ENCODE measurements at regions not wholly inside any gene's neighbourhood (a gene's known extent, or its start where the extent isn't known, plus 50 kb on each side); places are given as distances from the start of the nearest gene placed in this dataset.

DNA sequence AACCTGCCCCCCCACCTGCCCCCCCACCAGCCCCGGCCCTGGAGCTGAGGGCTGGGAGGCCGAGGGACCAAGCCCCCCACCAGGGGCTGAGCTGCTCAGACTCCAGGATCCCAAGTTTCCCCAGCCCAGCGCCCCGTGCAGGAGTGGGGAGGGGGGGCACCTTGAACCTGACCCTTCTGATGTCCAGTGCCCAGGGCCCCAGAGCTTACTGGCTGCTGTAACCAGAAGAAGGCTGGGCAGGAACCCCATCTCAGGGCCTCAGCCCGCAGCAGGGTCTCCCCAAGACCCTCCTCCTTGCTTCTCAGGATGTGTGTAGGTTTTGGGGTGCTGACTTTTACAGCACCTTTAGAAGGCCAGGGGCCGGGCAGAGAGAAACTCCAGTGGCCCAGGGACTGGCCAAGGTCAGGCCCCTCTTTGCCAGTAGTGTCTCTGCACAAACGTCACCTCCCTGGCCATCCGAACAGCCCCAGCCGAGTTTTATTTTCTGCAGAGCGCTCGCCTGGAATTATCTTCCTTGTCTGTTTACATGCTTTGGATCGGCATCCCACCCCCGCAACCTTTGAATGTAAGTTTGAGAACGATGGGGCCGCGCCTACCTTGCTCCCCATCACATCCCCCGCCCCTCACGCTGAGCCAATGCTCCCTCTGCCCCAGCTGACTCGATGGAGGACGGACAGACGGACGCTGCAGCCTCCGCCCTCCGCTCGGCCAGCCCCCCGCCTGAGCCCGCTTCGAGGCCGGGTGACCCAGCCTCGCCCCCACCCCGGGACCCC lies 70.1 kb upstream of the CASZ1 start:
- peaks cover 44 to 76% (median 55%) of the 10 kb centered on the region in 5 donors for H3K27me3 Mint-ChIP-seq
- DNase-seq (peak in 5 of 9 donors; percentile 13 to 25 (median 20)), ATAC-seq (peak; percentile 40)
- peaks cover 0 to 15% of the 10 kb centered on the region in 2 donors for H3K27me3 ChIP-seq (ENCODE audit: control insufficient read depth in 2 of 2, insufficient read depth in 2 of 2, low read length in 2 of 2)
- ChIA-PET CTCF (interaction anchor here (0.9 to 1.1 kb wide), 2 partner anchors 12 to 372 kb away, joined by 3 to 4 read pairs; no protein-coding TSS in a partner anchor), POLR2A (interaction anchor here (0.9 kb wide), 1 partner anchor 372 kb away, joined by 3 read pairs; no protein-coding TSS in a partner anchor)
- H3K27ac Mint-ChIP-seq = peak overlapping the region in 1 of 9 donors; percentile 49
- H3K9me3 Mint-ChIP-seq = peaks cover 0 to 2% (median 0%) of the 10 kb centered on the region in 11 donors
- H3K4me1 Mint-ChIP-seq = peaks cover 8 to 32% (median 15%) of the 10 kb centered on the region in 7 donors
- H3K4me1 ChIP-seq (ENCODE audit: control insufficient read depth in 2 of 2, insufficient read depth in 2 of 2, low read length in 2 of 2) = peaks cover 0 to 7% of the 10 kb centered on the region in 2 donors
- H3K4me3 ChIP-seq (ENCODE audit: low read length) = no peak overlapping the region
- peak overlapping the region; percentile 69 to 87 (median 80) for H3K4me3 Mint-ChIP-seq
- H3K36me3 Mint-ChIP-seq = no peaks in the 10 kb centered on the region
- H3K27ac ChIP-seq (ENCODE audit: low read depth, low read length) = no peak overlapping the region
- H3K36me3 ChIP-seq (ENCODE audit: control insufficient read depth in 2 of 3, insufficient read depth in 3 of 3, low read length in 3 of 3) = no peaks in the 10 kb centered on the region
- intact Hi-C loops (cut with micrococcal nuclease) = loop anchor here (1.0 to 5.0 kb wide), 7 partner anchors 74 to 434 kb away; partner anchors contain the start of gene CENPS (in 1 of the 2)
- no peaks in the 10 kb centered on the region for H3K9me3 ChIP-seq (ENCODE audit: control insufficient read depth in 2 of 3, low read length in 3 of 3)

DNA sequence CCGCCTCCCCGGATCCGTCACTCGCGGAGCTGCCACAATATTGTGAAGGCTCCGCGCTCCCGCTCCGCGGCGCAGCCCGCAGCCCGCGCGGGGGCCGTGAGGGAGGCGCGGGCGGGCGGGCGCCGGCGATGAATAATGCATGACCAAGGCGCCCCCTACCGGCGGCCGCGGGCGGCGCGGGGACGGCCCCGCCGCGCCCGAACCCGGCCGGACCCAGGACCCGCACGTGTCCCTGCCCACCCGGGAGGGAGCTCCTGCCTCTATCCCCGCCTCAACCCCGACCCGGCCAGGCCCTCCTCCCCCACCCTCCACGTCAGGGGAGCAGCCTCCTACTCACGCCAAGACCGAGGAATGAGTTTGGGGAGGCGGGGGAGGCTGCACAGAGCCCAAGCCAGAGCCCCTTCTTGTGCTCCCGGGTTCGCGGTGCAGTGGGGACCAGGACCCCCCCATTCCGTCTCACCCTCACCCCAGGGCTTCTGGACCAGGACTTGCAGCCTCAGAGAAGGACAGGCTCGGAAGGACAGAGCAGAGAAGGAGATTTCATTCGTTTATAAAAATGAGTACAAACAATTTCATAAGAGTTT lies 70.8 kb upstream of the CASZ1 start:
- Histone ChIP-seq H3K4me3 (ENCODE audit: low read length) (peak overlapping the region; percentile 33), H3K27me3 (ENCODE audit: control insufficient read depth in 2 of 2, insufficient read depth in 2 of 2, low read length in 2 of 2) (peaks cover 0 to 15% of the 10 kb centered on the region in 2 donors), H3K27ac (ENCODE audit: low read depth, low read length) (no peak overlapping the region), H3K4me1 (ENCODE audit: control insufficient read depth in 2 of 2, insufficient read depth in 2 of 2, low read length in 2 of 2) (peaks cover 0 to 7% of the 10 kb centered on the region in 2 donors), H3K9me3 (ENCODE audit: control insufficient read depth in 2 of 3, low read length in 3 of 3) (no peaks in the 10 kb centered on the region), H3K36me3 (ENCODE audit: control insufficient read depth in 2 of 3, insufficient read depth in 3 of 3, low read length in 3 of 3) (no peaks in the 10 kb centered on the region)
- peaks cover 8 to 32% (median 15%) of the 10 kb centered on the region in 7 donors for H3K4me1 Mint-ChIP-seq
- intact Hi-C loops (cut with micrococcal nuclease) = loop anchor here (1.0 to 5.0 kb wide), 7 partner anchors 74 to 435 kb away; partner anchors contain the start of gene CENPS (in 1 of the 2)
- no peaks in the 10 kb centered on the region for H3K36me3 Mint-ChIP-seq
- ChIA-PET POLR2A (interaction anchor here (0.9 kb wide), 1 partner anchor 372 kb away, joined by 3 read pairs; no protein-coding TSS in a partner anchor), CTCF (interaction anchor here (0.6 kb wide), 1 partner anchor 1294 kb away, joined by 3 read pairs; no protein-coding TSS in a partner anchor)
- peaks cover 0 to 2% (median 0%) of the 10 kb centered on the region in 11 donors for H3K9me3 Mint-ChIP-seq
- peak overlapping the region in 8 of 10 donors; percentile 43 to 81 (median 60) for H3K4me3 Mint-ChIP-seq
- peaks cover 51 to 74% (median 56%) of the 10 kb centered on the region in 5 donors for H3K27me3 Mint-ChIP-seq
- peak; percentile 36 to 79 (median 61) for DNase-seq
- peak overlapping the region in 1 of 9 donors; percentile 32 for H3K27ac Mint-ChIP-seq
- peak; percentile 93 for ATAC-seq

DNA sequence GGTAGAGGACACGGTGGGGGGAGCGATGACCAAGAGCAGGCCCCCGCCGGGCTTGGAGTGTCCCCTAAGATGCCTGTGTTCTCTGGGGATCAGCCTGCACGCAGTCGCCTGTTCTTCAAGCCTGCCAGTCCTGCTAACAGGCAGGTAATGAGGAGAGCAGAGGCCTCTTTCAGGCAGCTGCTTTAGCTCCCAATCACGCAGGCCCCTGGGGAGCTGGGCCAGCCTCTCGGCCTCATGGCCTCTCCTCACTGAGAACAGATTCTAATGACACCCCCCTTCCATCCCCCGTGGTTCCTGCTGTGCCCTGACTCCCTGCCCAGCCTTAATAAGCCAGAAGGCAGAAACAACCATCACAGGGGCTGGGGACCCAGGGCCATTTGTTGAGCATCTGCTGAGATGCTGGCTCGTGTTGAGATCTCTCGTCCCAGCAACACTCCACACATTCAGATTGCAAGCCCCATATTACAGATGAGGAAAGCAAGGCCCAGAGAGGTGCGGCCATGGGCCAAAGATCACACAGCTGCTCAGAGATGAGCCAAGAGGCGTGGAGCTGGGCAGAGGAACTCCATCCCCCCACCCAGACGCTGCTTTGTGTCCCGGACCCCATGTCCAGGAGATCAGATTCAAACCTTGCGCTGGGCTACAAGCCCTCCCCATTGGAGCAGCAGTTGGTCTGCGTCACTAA lies 71.6 kb upstream of the CASZ1 start:
- Mint-ChIP-seq H3K36me3 (no peaks in the 10 kb centered on the region), H3K27ac (peak overlapping the region in 1 of 9 donors; percentile 32)

DNA sequence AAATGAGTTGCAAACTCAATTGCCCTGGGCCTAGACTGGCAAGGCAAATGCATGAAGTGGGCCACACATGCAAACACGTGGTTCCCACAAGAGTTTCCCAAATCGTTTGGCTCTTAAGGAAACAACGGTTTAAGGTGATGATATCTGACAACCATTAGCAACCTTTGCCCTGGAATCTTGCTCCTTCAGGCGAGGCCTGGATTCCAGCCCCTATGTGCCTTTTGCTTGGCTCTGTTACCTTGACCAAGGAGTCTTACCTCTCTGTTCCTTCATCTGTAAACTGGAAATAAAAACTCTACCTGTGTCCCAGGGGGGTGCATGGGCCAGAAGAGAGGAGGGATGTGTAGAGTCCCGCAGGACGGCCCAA lies 72.1 kb upstream of the CASZ1 start:
- H3K4me3 ChIP-seq (ENCODE audit: low read length) = no peak overlapping the region
- intact Hi-C loops (cut with micrococcal nuclease) = loop anchor here (2.0 to 5.0 kb wide), 2 partner anchors 36 to 436 kb away; partner anchors contain the start of gene CENPS (in 1 of the 2)
- POLR2A ChIA-PET = no interaction called here
- no peak for DNase-seq
- H3K9me3 Mint-ChIP-seq = peaks cover 0 to 2% (median 0%) of the 10 kb centered on the region in 11 donors
- no peak overlapping the region for H3K27ac ChIP-seq (ENCODE audit: low read depth, low read length)
- no peak overlapping the region for H3K4me3 Mint-ChIP-seq
- no peak for ATAC-seq
- H3K9me3 ChIP-seq (ENCODE audit: control insufficient read depth in 2 of 3, low read length in 3 of 3) = no peaks in the 10 kb centered on the region
- H3K36me3 Mint-ChIP-seq = no peaks in the 10 kb centered on the region
- H3K4me1 ChIP-seq (ENCODE audit: control insufficient read depth in 2 of 2, insufficient read depth in 2 of 2, low read length in 2 of 2) = peaks cover 0 to 7% of the 10 kb centered on the region in 2 donors
- peaks cover 52 to 69% (median 58%) of the 10 kb centered on the region in 5 donors for H3K27me3 Mint-ChIP-seq
- no peak overlapping the region for H3K27ac Mint-ChIP-seq
- CTCF ChIA-PET = interaction anchor here (2.3 kb wide), 1 partner anchor 374 kb away, joined by 15 read pairs; no protein-coding TSS in a partner anchor
- H3K27me3 ChIP-seq (ENCODE audit: control insufficient read depth in 2 of 2, insufficient read depth in 2 of 2, low read length in 2 of 2) = peaks cover 0 to 15% of the 10 kb centered on the region in 2 donors
- H3K4me1 Mint-ChIP-seq = peaks cover 8 to 31% (median 15%) of the 10 kb centered on the region in 7 donors
- H3K36me3 ChIP-seq (ENCODE audit: control insufficient read depth in 2 of 3, insufficient read depth in 3 of 3, low read length in 3 of 3) = no peaks in the 10 kb centered on the region

More for the DNA sequence above, 71.6 kb upstream of the CASZ1 start:
- Histone ChIP-seq H3K4me3 (ENCODE audit: low read length) (no peak overlapping the region), H3K27ac (ENCODE audit: low read depth, low read length) (no peak overlapping the region), H3K4me1 (ENCODE audit: control insufficient read depth in 2 of 2, insufficient read depth in 2 of 2, low read length in 2 of 2) (peaks cover 0 to 7% of the 10 kb centered on the region in 2 donors), H3K27me3 (ENCODE audit: control insufficient read depth in 2 of 2, insufficient read depth in 2 of 2, low read length in 2 of 2) (peaks cover 0 to 15% of the 10 kb centered on the region in 2 donors), H3K36me3 (ENCODE audit: control insufficient read depth in 2 of 3, insufficient read depth in 3 of 3, low read length in 3 of 3) (no peaks in the 10 kb centered on the region), H3K9me3 (ENCODE audit: control insufficient read depth in 2 of 3, low read length in 3 of 3) (no peaks in the 10 kb centered on the region)
- no peak for DNase-seq
- Mint-ChIP-seq H3K4me1 (peaks cover 8 to 32% (median 15%) of the 10 kb centered on the region in 7 donors), H3K4me3 (peak overlapping the region; percentile 16 to 70 (median 56)), H3K27me3 (peaks cover 54 to 73% (median 58%) of the 10 kb centered on the region in 5 donors), H3K9me3 (peaks cover 0 to 2% (median 0%) of the 10 kb centered on the region in 11 donors)
- CTCF ChIA-PET = no interaction called here
- no peak for ATAC-seq
- intact Hi-C loops (cut with micrococcal nuclease) = loop anchor here (1.0 to 5.0 kb wide), 8 partner anchors 37 to 436 kb away; partner anchors contain the start of gene CENPS (in 1 of the 2)
- POLR2A ChIA-PET = no interaction called here

DNA sequence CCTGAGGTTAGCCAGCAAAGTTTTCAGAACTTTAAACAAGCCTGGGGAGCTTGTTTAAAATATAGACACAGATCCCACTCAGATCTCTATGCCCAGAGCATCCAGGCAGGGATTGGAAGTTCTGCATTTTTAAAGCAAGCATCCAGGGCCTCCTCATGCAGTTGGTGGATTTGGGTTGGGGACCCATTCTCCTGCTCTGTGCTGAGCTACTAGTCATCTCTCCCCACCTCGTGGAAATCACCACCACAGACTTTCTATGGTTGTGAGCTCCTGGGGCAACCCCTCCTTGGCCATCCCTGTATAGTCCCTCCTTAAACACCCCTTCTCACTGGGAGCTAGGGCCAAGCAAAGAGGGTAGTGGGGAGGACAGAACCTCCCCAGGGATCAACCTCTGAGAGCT lies 73.5 kb upstream of the CASZ1 start:
- Mint-ChIP-seq H3K27me3 (peaks cover 40 to 61% (median 50%) of the 10 kb centered on the region in 5 donors), H3K36me3 (no peaks in the 10 kb centered on the region), H3K4me1 (peaks cover 8 to 21% (median 15%) of the 10 kb centered on the region in 7 donors), H3K27ac (no peak overlapping the region), H3K4me3 (no peak overlapping the region), H3K9me3 (peaks cover 0 to 2% (median 0%) of the 10 kb centered on the region in 11 donors)
- H3K4me1 ChIP-seq (ENCODE audit: control insufficient read depth in 2 of 2, insufficient read depth in 2 of 2, low read length in 2 of 2) = peaks cover 0 to 7% of the 10 kb centered on the region in 2 donors
- intact Hi-C loops (cut with micrococcal nuclease) = loop anchor here (2.0 to 5.0 kb wide), 2 partner anchors 35 to 438 kb away; partner anchors contain the start of gene CENPS (in 1 of the 2)
- H3K9me3 ChIP-seq (ENCODE audit: control insufficient read depth in 2 of 3, low read length in 3 of 3) = no peaks in the 10 kb centered on the region
- no peak overlapping the region for H3K4me3 ChIP-seq (ENCODE audit: low read length)
- H3K36me3 ChIP-seq (ENCODE audit: control insufficient read depth in 2 of 3, insufficient read depth in 3 of 3, low read length in 3 of 3) = no peaks in the 10 kb centered on the region
- ATAC-seq = no peak
- peaks cover 0 to 15% of the 10 kb centered on the region in 2 donors for H3K27me3 ChIP-seq (ENCODE audit: control insufficient read depth in 2 of 2, insufficient read depth in 2 of 2, low read length in 2 of 2)
- ChIA-PET CTCF (interaction anchor here (2.3 kb wide), 1 partner anchor 375 kb away, joined by 15 read pairs; no protein-coding TSS in a partner anchor), POLR2A (no interaction called here)
- H3K27ac ChIP-seq (ENCODE audit: low read depth, low read length) = no peak overlapping the region
- DNase-seq = no peak
